Sigmoid colon (tissue), 4 donors: ENCODE measurements at regions not wholly inside any gene's neighbourhood (a gene's known extent, or its start where the extent isn't known, plus 50 kb on each side); places are given as distances from the start of the nearest gene placed in this dataset.

ENCODE experiments used
- EP300 ChIP-seq, 4 donors: sonication (generic); formaldehyde crosslinking; IDR thresholded peaks; one replicate each; pipeline ENCODE4 v1.6.1; 2017; ENCODE audit warnings: antibody characterized with exemption in 4 of 4
- POLR2A ChIP-seq, 2 donors: fragments of 450-650 bp; IDR thresholded peaks; one replicate each; pipeline ENCODE4 v1.6.1; 2016; ENCODE audit warnings: antibody characterized with exemption in 2 of 2, mild to moderate bottlenecking in 2 of 2, moderate library complexity in 2 of 2
- POLR2AphosphoS5 ChIP-seq, 4 donors: sonication (generic); formaldehyde crosslinking; IDR thresholded peaks; one replicate each; pipeline ENCODE4 v1.6.1; 2017; ENCODE audit warnings: antibody characterized with exemption in 4 of 4
- TF ChIP-seq, protein P1 (sequence below), 4 experiments: fragments of 450-650 bp in 3 of 4; fragments of 200-600 bp in 1 of 4; IDR thresholded peaks; one replicate each; pipeline ENCODE4 v1.5.1; 2016 to 2019; ENCODE audit warnings: antibody characterized with exemption in 4 of 4, mild to moderate bottlenecking in 3 of 4, moderate library complexity in 2 of 4

DNA sequence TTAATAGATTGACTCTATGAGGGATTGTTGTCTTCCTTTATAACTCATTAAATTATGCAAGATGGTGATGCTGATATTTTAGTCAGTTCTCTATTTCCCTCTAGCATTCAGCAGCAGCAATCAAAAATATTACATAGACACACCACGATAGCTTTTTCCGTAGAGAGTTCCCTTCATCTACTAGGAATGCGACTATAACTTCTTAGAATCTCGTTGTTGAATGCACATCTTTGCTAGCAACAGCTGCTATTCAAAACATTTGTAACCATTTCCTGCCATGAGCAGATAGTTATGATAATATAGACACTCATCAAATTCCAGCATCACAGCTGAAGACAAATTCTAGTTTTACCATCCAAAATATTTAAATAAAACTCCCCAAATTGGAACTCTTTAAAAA lies 147.4 kb upstream of the FGF13 start:
- TF ChIP-seq, protein P1, sequence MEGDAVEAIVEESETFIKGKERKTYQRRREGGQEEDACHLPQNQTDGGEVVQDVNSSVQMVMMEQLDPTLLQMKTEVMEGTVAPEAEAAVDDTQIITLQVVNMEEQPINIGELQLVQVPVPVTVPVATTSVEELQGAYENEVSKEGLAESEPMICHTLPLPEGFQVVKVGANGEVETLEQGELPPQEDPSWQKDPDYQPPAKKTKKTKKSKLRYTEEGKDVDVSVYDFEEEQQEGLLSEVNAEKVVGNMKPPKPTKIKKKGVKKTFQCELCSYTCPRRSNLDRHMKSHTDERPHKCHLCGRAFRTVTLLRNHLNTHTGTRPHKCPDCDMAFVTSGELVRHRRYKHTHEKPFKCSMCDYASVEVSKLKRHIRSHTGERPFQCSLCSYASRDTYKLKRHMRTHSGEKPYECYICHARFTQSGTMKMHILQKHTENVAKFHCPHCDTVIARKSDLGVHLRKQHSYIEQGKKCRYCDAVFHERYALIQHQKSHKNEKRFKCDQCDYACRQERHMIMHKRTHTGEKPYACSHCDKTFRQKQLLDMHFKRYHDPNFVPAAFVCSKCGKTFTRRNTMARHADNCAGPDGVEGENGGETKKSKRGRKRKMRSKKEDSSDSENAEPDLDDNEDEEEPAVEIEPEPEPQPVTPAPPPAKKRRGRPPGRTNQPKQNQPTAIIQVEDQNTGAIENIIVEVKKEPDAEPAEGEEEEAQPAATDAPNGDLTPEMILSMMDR (IDR thresholded peaks at IDR 0.05) = no peak
- TF ChIP-seq EP300 (IDR thresholded peaks at IDR 0.05) (no peak), POLR2A (IDR thresholded peaks at IDR 0.05) (no peak), POLR2AphosphoS5 (IDR thresholded peaks at IDR 0.05) (no peak)
